ENCODE measurements at regions not wholly inside any gene's neighbourhood (a gene's known extent, or its start where the extent isn't known, plus 50 kb on each side); places are given as distances from the start of the nearest gene placed in this dataset.
A peak's percentile ranks its signal among the peaks of the same experiment; 100 is the strongest.

DNA sequence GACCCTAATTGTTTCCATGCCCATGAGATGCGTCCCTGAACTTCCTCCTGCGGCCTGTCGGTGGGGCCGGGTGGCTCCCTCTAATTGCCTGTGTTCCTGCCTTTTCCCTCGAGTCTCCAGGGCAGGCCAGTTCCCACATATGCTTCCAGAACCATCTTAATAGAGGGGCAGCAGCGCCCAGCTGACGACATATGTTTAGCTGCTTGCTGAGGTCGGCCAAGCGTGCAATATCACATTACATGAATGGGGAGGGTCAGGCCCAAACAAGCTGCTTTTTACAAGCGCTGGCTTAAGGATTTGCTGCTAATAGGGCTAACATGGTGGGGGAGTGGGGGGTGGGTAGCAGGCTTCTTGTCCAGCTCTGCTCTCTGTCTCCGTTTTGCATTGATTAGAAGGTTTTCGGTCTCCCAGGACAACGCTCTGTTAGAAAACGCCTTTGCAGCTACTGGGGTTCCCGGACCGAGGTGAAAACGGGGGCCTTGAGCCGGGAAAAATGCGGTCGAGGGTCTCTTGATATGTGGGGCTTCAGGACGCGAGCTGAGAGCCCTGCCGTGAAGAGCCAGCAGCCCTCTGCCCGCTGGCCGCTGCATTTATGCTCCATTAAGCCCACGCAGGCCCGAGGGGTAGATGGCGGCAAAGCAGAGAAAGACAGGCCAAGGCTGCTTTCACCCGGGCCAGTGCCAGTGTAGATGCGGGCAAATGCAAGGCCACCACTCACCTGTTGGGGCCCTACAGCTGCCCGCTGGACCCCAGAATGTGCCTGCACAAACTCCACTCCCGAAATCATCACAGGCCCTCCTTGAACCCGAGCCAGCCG is 308.5 kb downstream of the BMP7 start:
- Mint-ChIP-seq H3K27ac (no peak overlapping the region; a peak in 1 of 7 replicates), H3K27me3 (ENCODE audit: low read depth) (peaks cover 16% of the 10 kb centered on the region), H3K4me3 (no peak overlapping the region), H3K4me1 (peaks cover 14 to 30% of the 10 kb centered on the region in 2 experiments), H3K36me3 (ENCODE audit: insufficient read depth in 1 of 3, low read depth in 3 of 3) (no peaks in the 10 kb centered on the region), H3K9me3 (no peaks in the 10 kb centered on the region)
- Histone ChIP-seq H3K27me3 (ENCODE audit: insufficient read depth, low read length) (no peaks in the 10 kb centered on the region), H4K5ac (ENCODE audit: insufficient read length, low read depth, low read length) (no peak overlapping the region), H2BK5ac (ENCODE audit: insufficient read length, low read length) (no peak overlapping the region), H3K23ac (ENCODE audit: insufficient read length, low read depth, low read length) (no peak overlapping the region), H3K4me1 (ENCODE audit: insufficient read depth, low read length) (peaks cover 5% of the 10 kb centered on the region; the same call in 1 of the 2 replicates), H3T11ph (ENCODE audit: low read length) (no peak overlapping the region), H3K79me1 (ENCODE audit: insufficient read depth, low read depth, low read length, poor library complexity, severe bottlenecking) (no peaks in the 10 kb centered on the region), H2BK120ac (ENCODE audit: low read depth, low read length, poor library complexity, severe bottlenecking) (no peak overlapping the region), H2BK12ac (ENCODE audit: insufficient read length, low read depth, low read length) (no peak overlapping the region), H3K9me3 (ENCODE audit: control insufficient read depth, low read depth, low read length) (no peaks in the 10 kb centered on the region), H4K8ac (replicated peaks; ENCODE audit: insufficient read length, low read depth, low read length) (no peak overlapping the region), H2BK15ac (ENCODE audit: low read depth, low read length) (no peak overlapping the region), H4K20me1 (ENCODE audit: control insufficient read depth, insufficient read depth, insufficient read length) (no peaks in the 10 kb centered on the region), H3K9ac (ENCODE audit: extremely low read depth, insufficient read length, low read length) (no peak overlapping the region), H3K14ac (ENCODE audit: insufficient read depth, low read length) (peak overlapping the region; percentile 20; the same call in 1 of the 2 replicates), H3K4ac (ENCODE audit: low read depth, low read length) (no peak overlapping the region), H3K27ac (ENCODE audit: insufficient read length, low read depth, low read length) (no peak overlapping the region), H2BK20ac (ENCODE audit: low read depth, low read length, poor library complexity, severe bottlenecking) (no peak overlapping the region), H4K91ac (ENCODE audit: insufficient read length, low read depth, low read length) (no peak overlapping the region), H3K79me2 (ENCODE audit: insufficient read depth, low read length) (no peaks in the 10 kb centered on the region), H3K23me2 (ENCODE audit: insufficient read length, low read depth, low read length, poor library complexity, severe bottlenecking) (no peaks in the 10 kb centered on the region), H2AK5ac (ENCODE audit: insufficient read length, low read length) (no peak overlapping the region), H2AFZ (ENCODE audit: low read length) (no peak overlapping the region), H3K56ac (ENCODE audit: insufficient read length, low read depth, low read length) (no peak overlapping the region), H3K4me2 (ENCODE audit: insufficient read depth, insufficient read length, low read length) (no peak overlapping the region), H3K18ac (ENCODE audit: insufficient read length, low read depth, low read length) (no peak overlapping the region)
- WGBS (ENCODE audit: extremely low coverage, insufficient read length, low lambda C conversion rate) = no CpG with 5 or more reads among the region's 34 CpGs
- DNase-seq = no peak
- TF ChIP-seq, protein P1, sequence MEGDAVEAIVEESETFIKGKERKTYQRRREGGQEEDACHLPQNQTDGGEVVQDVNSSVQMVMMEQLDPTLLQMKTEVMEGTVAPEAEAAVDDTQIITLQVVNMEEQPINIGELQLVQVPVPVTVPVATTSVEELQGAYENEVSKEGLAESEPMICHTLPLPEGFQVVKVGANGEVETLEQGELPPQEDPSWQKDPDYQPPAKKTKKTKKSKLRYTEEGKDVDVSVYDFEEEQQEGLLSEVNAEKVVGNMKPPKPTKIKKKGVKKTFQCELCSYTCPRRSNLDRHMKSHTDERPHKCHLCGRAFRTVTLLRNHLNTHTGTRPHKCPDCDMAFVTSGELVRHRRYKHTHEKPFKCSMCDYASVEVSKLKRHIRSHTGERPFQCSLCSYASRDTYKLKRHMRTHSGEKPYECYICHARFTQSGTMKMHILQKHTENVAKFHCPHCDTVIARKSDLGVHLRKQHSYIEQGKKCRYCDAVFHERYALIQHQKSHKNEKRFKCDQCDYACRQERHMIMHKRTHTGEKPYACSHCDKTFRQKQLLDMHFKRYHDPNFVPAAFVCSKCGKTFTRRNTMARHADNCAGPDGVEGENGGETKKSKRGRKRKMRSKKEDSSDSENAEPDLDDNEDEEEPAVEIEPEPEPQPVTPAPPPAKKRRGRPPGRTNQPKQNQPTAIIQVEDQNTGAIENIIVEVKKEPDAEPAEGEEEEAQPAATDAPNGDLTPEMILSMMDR (conservative IDR thresholded peaks at IDR 0.05) = peak; percentile 40
